HG03103 (cell line): ENCODE measurements at regions not wholly inside any gene's neighbourhood (a gene's known extent, or its start where the extent isn't known, plus 50 kb on each side); places are given as distances from the start of the nearest gene placed in this dataset.

Experiments
- ATAC-seq: cut with Tn5 transposase; IDR thresholded peaks from one replicate; pipeline ENCODE4 v1.9.1; 2021; ENCODE audit warnings: low read depth; ENCODE audit not compliant: unreplicated experiment

DNA sequence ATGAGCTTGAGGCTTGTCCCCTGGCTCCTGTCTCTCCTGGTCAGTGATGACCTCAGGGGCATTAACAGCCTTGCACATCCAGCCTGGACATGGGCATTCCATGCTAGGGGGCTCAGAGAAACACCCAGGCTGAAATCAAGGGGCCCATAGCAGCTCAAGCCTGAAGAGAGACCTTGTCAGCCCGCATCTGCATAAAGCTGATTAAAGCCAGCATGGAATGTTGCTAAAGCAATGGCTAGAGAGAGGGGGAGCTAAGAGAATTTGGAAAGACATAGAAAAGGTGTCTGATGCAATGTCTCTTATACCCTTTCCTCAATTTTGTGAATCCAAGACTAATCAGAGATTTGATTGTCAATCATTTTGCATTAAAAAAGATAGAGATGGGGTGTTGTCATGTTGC is 51.4 kb upstream of the WSCD1 start:
- no peak for ATAC-seq

DNA sequence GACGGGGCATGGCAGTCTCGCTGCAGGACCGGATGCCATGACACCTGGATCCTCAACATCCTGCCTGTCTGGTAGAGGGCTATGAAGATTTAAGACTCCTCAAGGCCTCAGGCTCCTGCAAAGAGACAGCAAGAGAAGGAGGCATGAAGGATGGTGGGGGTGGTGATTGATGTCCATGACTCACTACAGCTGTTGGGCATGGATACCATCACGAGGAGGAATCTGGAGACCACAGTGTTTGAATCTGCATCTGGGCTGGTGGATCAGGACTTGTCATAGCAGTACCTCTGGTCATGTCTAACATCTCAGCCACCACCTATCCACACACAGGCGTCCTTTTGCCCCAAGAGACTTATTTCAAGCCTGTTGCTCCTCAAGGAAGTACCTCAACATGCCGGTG is 50.2 kb upstream of the WSCD1 start:
- no peak for ATAC-seq

DNA sequence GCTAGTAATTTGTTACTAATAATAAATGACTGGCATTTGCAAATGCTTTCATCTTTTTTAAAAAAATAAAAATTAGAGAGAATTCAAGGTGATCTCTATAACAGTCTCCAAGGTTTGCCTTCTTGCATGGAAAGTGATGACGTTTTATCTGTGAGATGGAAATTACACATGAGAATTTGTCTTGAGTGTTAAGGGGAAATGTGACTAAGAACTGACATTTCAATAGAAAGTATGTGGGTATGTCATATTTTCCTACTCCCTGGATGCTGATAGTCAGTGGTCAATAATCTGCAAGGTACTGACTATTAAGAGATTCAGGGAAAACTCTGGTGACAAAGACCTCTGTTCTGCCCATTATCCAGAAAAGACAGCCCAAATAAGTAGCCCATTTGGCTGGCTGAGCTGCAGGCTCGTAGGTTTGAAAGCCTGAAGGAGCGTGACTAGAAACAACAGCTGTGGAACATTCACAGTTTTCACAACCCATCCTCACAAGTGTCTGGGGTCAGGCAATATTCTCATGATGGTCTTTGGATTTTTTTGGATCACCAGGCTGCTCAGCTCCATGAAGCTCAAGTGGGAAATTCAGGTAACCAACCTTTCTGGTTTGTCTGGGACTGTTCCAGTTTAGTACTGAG is 49.7 kb upstream of the WSCD1 start:
- ATAC-seq: no peak
